GM23248 (cell line): ENCODE measurements at regions not wholly inside any gene's neighbourhood (a gene's known extent, or its start where the extent isn't known, plus 50 kb on each side); places are given as distances from the start of the nearest gene placed in this dataset.

Experiments used
- EZH2 ChIP-seq: fragments of 200-600 bp; sonication (generic); IDR thresholded peaks from 2 replicates; pipeline ENCODE4 v1.6.1; 2018; ENCODE audit warnings: antibody characterized with exemption, mild to moderate bottlenecking; ENCODE audit not compliant: insufficient read depth, poor library complexity, severe bottlenecking
- EZH2phosphoT487 ChIP-seq: fragments of 200-600 bp; sonication (generic); IDR thresholded peaks from 2 replicates; pipeline ENCODE4 v1.6.1; 2018; ENCODE audit warnings: antibody characterized with exemption, moderate library complexity, mild to moderate bottlenecking, low read depth; ENCODE audit not compliant: insufficient read depth

DNA sequence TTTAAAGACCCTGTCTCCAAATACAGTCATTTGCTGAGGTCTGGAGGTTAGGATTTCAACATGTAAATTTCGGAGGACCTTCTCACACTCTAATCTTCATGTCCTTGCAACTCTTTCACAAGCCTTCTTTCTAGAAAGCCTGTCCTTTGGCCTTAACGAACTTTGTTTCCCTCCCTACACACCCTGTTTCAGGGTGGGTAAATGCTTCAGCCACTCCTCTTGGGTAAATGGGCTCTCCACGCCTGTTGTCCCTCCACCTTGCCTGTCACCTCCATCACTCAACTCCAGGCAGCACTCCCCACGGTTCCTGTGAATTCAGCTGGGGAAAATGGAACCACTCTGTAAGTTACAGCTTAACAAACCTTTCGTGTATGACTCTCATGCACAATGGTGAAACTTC, 84.0 kb upstream of the COG2 start:
- TF ChIP-seq EZH2phosphoT487 = no peak
- no peak for TF ChIP-seq EZH2
